Kidney (tissue), 13 donors: ENCODE measurements at regions not wholly inside any gene's neighbourhood (a gene's known extent, or its start where the extent isn't known, plus 50 kb on each side); places are given as distances from the start of the nearest gene placed in this dataset.
A peak's percentile ranks its signal among the peaks of the same experiment; 100 is the strongest.

Experiments
- DNase-seq, 5 donors: peaks; one replicate each; pipeline ENCODE4 v3.0.0-alpha.2; 2013 to 2020
- FAIRE-seq: peaks from 2 replicates; lab custom pipeline; 2012; peaks lifted over from hg19 to GRCh38; lab: Jason Lieb, UNC
- H3K27ac ChIP-seq, 2 donors: one replicate each; pipeline ENCODE4 v1.7.0; 2013; ENCODE audit warnings: low read depth in 2 of 2, low read length in 2 of 2, inconsistent platforms in 1 of 2
- H3K27me3 ChIP-seq: one replicate; pipeline ENCODE4 v1.7.1; 2013; ENCODE audit warnings: low read length, inconsistent platforms; ENCODE audit not compliant: control insufficient read depth, insufficient read depth
- H3K36me3 ChIP-seq, 3 donors: one replicate each; pipeline versions ENCODE4 v1.7.0 to v1.7.1; 2013; ENCODE audit warnings: low read length in 3 of 3, control low read depth in 1 of 3, inconsistent platforms in 1 of 3; ENCODE audit not compliant: insufficient read depth in 3 of 3, control insufficient read depth in 2 of 3
- H3K4me1 ChIP-seq, 3 donors: one replicate each; pipeline versions ENCODE4 v1.7.0 to v1.7.1; 2013; ENCODE audit warnings: low read length in 3 of 3, inconsistent platforms in 1 of 3, low read depth in 1 of 3; ENCODE audit not compliant: control insufficient read depth in 2 of 3, insufficient read depth in 2 of 3
- H3K4me3 ChIP-seq, 3 donors: one replicate each; pipeline versions ENCODE4 v1.7.0 to v1.8.1; 2013; ENCODE audit warnings: low read length in 3 of 3, control low read depth in 1 of 3, inconsistent platforms in 1 of 3
- H3K9ac ChIP-seq, 3 donors: one replicate each; pipeline versions ENCODE4 v1.7.0 to v1.7.1; 2013; ENCODE audit warnings: low read length in 3 of 3, control low read depth in 1 of 3, inconsistent platforms in 1 of 3
- H3K9me3 ChIP-seq, 3 donors: one replicate each; pipeline versions ENCODE4 v1.7.0 to v1.7.1; 2013; ENCODE audit warnings: low read length in 3 of 3, control low read depth in 1 of 3, inconsistent platforms in 1 of 3; ENCODE audit not compliant: control insufficient read depth in 2 of 3, insufficient read depth in 1 of 3
- CTCF ChIP-seq: IDR thresholded peaks from 3 replicates; pipeline ENCODE4 v1.5.1; 2012; ENCODE audit warnings: mild to moderate bottlenecking, moderate library complexity, borderline replicate concordance; ENCODE audit not compliant: insufficient read depth; ENCODE audit errors: extremely low read depth
- intact Hi-C: fragments of 100-400 bp; cut with DNase I; formaldehyde crosslinking; loops from one replicate; pipeline ENCODE4 v1.11.1; 2022
- donor health status: control.
- donor health status: control.
- donor health status: control.
- donor health status: control.
- donor health status: control.
- donor health status: DM: yes; HTN: yes; CAD: no.
- donor health status: Normal renal cell carcinoma (clear cell type).

DNA sequence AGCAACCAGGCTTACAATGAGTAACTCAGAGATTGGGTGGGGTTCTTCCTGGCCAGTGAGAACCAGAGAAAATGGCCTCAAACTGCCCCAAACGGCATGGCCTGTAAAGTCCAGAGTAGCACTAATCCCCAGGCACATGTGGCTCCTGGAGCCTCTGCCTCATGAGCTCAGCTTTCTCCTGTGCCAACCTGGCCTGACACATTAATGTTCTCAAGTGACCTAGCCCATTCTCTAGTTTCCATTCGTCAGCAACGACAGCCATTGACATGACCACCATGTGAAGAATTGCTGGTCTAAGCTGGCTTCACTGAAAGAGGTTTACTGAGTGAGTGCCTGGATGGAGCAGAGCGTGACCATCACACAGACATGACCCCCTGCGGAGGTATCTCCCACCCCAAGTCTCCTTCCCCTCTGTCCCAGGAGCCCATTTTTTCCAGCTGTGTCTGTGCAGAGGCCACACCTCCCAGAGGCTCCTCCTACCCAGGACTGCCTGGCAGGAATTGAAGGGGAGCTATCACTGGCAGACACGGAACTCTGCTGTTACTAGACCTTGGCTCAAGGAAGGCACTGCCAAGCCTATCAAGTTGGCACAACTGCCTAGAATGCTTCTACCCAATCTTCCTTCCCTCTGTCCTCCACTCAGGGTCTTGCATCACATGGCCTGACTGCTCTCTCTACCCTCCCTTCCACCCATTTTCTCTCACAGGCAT lies 59.0 kb upstream of the BOD1 start:
- FAIRE-seq, result no peak
- Histone ChIP-seq H3K4me3 (no peak overlapping the region), H3K36me3 (no peaks in the 10 kb centered on the region), H3K9me3 (peaks cover 0 to 4% (median 0%) of the 10 kb centered on the region in 3 donors), H3K9ac (no peak overlapping the region), H3K27ac (no peak overlapping the region), H3K27me3 (no peaks in the 10 kb centered on the region), H3K4me1 (peaks cover under 1 to 22% (median 15%) of the 10 kb centered on the region in 3 donors)
- DNase-seq, result peak in 1 of 5 donors; percentile 25
- intact Hi-C loops, result no loop called here
- no peak for TF ChIP-seq CTCF

DNA sequence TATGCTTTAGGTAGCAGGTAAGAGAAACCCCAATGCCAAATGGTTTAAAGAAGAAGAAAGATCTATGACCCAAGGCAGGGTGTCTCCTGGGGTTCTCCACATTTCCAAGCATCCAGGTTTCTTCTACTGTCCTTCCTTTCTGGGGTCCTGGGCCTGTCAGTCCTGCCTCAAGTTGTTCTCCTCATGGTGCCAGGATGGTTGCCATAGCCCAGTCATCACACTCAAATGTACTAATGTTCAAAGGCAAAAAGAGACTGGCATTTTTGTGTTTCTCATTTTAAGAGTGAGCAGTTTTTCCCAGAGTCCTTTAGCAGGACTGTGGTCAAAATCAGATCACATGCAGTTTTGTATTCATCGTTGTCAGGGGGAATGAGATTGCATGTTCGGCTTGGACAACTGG lies 59.9 kb upstream of the BOD1 start:
- no peak for TF ChIP-seq CTCF
- H3K27me3 ChIP-seq, result no peaks in the 10 kb centered on the region
- DNase-seq, result no peak
- no peak for FAIRE-seq
- peaks cover 0 to 4% (median 0%) of the 10 kb centered on the region in 3 donors for H3K9me3 ChIP-seq
- intact Hi-C loops, result no loop called here
- no peak overlapping the region for H3K9ac ChIP-seq
- no peak overlapping the region for H3K27ac ChIP-seq
- peaks cover 0 to 22% (median 20%) of the 10 kb centered on the region in 3 donors for H3K4me1 ChIP-seq
- no peaks in the 10 kb centered on the region for H3K36me3 ChIP-seq
- no peak overlapping the region for H3K4me3 ChIP-seq

DNA sequence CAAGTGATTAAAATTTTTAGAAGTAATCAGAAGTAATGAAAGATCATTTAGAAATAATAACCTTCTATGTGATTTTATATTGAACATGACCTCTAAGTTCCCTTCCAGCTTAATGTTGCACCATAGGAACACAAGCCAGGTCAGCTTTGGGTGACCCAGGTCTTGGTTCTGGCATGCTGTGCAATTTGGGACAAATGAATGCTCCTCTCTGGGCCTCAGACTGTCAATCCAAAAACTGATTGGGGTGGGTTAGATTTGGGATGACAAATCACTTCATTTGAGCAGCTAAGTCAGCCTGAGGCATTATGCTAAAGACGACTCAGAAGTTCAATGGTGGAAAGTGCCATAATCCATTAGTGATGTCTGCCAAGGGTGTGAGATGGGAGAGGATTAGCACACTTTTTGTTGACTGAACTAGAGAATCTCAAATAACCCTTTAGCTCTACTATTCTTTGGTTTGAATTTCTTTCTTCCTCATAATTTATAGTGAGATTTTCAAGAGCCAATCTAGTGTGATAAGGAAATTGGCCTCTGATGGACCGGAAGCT lies 60.7 kb upstream of the BOD1 start:
- Histone ChIP-seq H3K27ac (no peak overlapping the region), H3K4me1 (peaks cover 0 to 22% (median 16%) of the 10 kb centered on the region in 3 donors), H3K36me3 (no peaks in the 10 kb centered on the region), H3K4me3 (no peak overlapping the region), H3K9ac (no peak overlapping the region), H3K27me3 (no peaks in the 10 kb centered on the region), H3K9me3 (peaks cover 0 to 4% (median 0%) of the 10 kb centered on the region in 3 donors)
- intact Hi-C loops, result no loop called here
- no peak for DNase-seq
- no peak for TF ChIP-seq CTCF
- no peak for FAIRE-seq
